ENCODE measurements at regions not wholly inside any gene's neighbourhood (a gene's known extent, or its start where the extent isn't known, plus 50 kb on each side); places are given as distances from the start of the nearest gene placed in this dataset.

GRCh38 chr3:70603103-70603502 lies 290.7 kb upstream of the MDFIC2 start:
- Histone ChIP-seq H3K36me3 (no peaks in the 10 kb centered on the region), H3K9me3 (no peaks in the 10 kb centered on the region), H3K27me3 (no peaks in the 10 kb centered on the region), H3K4me1 (no peaks in the 10 kb centered on the region), H3K27ac (no peak overlapping the region), H3K4me3 (no peak overlapping the region)
- DNase-seq: no peak
- TF ChIP-seq CTCF (IDR thresholded peaks at IDR 0.05) (no peak), POLR2A (IDR thresholded peaks at IDR 0.05) (no peak)

GRCh38 chr3:70597312-70597711 lies 284.9 kb upstream of the MDFIC2 start:
- H3K4me3 ChIP-seq: no peak overlapping the region
- H3K4me1 ChIP-seq: no peaks in the 10 kb centered on the region
- H3K9me3 ChIP-seq: no peaks in the 10 kb centered on the region
- H3K36me3 ChIP-seq: no peaks in the 10 kb centered on the region
- TF ChIP-seq POLR2A (IDR thresholded peaks at IDR 0.05): no peak
- no peak for TF ChIP-seq CTCF (IDR thresholded peaks at IDR 0.05)
- H3K27ac ChIP-seq: no peak overlapping the region
- DNase-seq: no peak
- no peaks in the 10 kb centered on the region for H3K27me3 ChIP-seq

GRCh38 chr3:70583682-70584081 lies 271.2 kb upstream of the MDFIC2 start:
- Histone ChIP-seq H3K27me3 (no peaks in the 10 kb centered on the region), H3K36me3 (no peaks in the 10 kb centered on the region), H3K4me3 (no peak overlapping the region), H3K4me1 (no peaks in the 10 kb centered on the region), H3K9me3 (no peaks in the 10 kb centered on the region), H3K27ac (no peak overlapping the region)
- no peak for TF ChIP-seq POLR2A (IDR thresholded peaks at IDR 0.05)
- TF ChIP-seq CTCF (IDR thresholded peaks at IDR 0.05): no peak
- no peak for DNase-seq

- Histone ChIP-seq H3K36me3 (no peaks in the 10 kb centered on the region), H3K4me3 (no peak overlapping the region), H3K27ac (no peak overlapping the region), H3K4me1 (no peaks in the 10 kb centered on the region), H3K27me3 (no peaks in the 10 kb centered on the region), H3K9me3 (no peaks in the 10 kb centered on the region)
- no peak for DNase-seq
- no peak for TF ChIP-seq CTCF (IDR thresholded peaks at IDR 0.05)
These were observed 270.4 kb upstream of the MDFIC2 start for GRCh38 chr3:70582803-70583202.

GRCh38 chr3:70580021-70580420 lies 267.6 kb upstream of the MDFIC2 start:
- H3K27me3 ChIP-seq: no peaks in the 10 kb centered on the region
- no peak overlapping the region for H3K27ac ChIP-seq
- no peaks in the 10 kb centered on the region for H3K36me3 ChIP-seq
- no peaks in the 10 kb centered on the region for H3K9me3 ChIP-seq
- no peak for TF ChIP-seq CTCF (IDR thresholded peaks at IDR 0.05)
- no peak for TF ChIP-seq POLR2A (IDR thresholded peaks at IDR 0.05)
- no peak for DNase-seq
- no peaks in the 10 kb centered on the region for H3K4me1 ChIP-seq
- no peak overlapping the region for H3K4me3 ChIP-seq

GRCh38 chr3:70571696-70572095 lies 259.3 kb upstream of the MDFIC2 start:
- H3K36me3 ChIP-seq: no peaks in the 10 kb centered on the region
- H3K27me3 ChIP-seq: no peaks in the 10 kb centered on the region
- H3K27ac ChIP-seq: no peak overlapping the region
- H3K9me3 ChIP-seq: no peaks in the 10 kb centered on the region
- no peak for TF ChIP-seq POLR2A (IDR thresholded peaks at IDR 0.05)
- no peak for TF ChIP-seq CTCF (IDR thresholded peaks at IDR 0.05)
- H3K4me1 ChIP-seq: no peaks in the 10 kb centered on the region
- no peak for DNase-seq
- H3K4me3 ChIP-seq: no peak overlapping the region

Measured in Peyer's patch (tissue), 4 donors.